CD14-positive monocyte (primary cell): ENCODE measurements at regions not wholly inside any gene's neighbourhood (a gene's known extent, or its start where the extent isn't known, plus 50 kb on each side); places are given as distances from the start of the nearest gene placed in this dataset.

ENCODE experiments used
- DNase-seq, 3 donors: peaks; one replicate each; pipeline ENCODE4 v3.0.0-alpha.2; 2011 to 2022
- H2AFZ ChIP-seq: 2 replicates; pipeline ENCODE4 v1.6.0; 2012; ENCODE audit warnings: mild to moderate bottlenecking, low read depth, low read length, inconsistent platforms; ENCODE audit not compliant: insufficient read depth, poor library complexity, severe bottlenecking
- H3K27ac ChIP-seq, 2 donors: 1 replicate in 1 of 2; 2 replicates in 1 of 2; pipeline ENCODE4 v1.5.1; 2012 to 2013; ENCODE audit warnings: low read length in 2 of 2, control low read depth in 1 of 2, inconsistent platforms in 1 of 2, low read depth in 1 of 2, mild to moderate bottlenecking in 1 of 2
- H3K27me3 ChIP-seq, 2 donors: one replicate each; pipeline versions ENCODE4 v1.6.0 to v1.6.1; 2011 to 2013; ENCODE audit warnings: low read length in 2 of 2; ENCODE audit not compliant: control insufficient read depth in 2 of 2, insufficient read depth in 2 of 2
- H3K36me3 ChIP-seq, 2 donors: replicated peaks in 1 of 2; 1 replicate in 1 of 2; 2 replicates in 1 of 2; pipeline versions ENCODE4 v1.5.1 to v1.6.1; 2012 to 2013; ENCODE audit warnings: low read length in 2 of 2, control low read depth in 1 of 2, inconsistent platforms in 1 of 2, mild to moderate bottlenecking in 1 of 2; ENCODE audit not compliant: insufficient read depth in 2 of 2, control insufficient read depth in 1 of 2
- H3K4me1 ChIP-seq, 2 donors: 1 replicate in 1 of 2; 2 replicates in 1 of 2; pipeline versions ENCODE4 v1.5.1 to v1.6.1; 2012 to 2013; ENCODE audit warnings: low read length in 2 of 2, control low read depth in 1 of 2, inconsistent platforms in 1 of 2, mild to moderate bottlenecking in 1 of 2, moderate library complexity in 1 of 2; ENCODE audit not compliant: insufficient read depth in 2 of 2, control insufficient read depth in 1 of 2
- H3K4me2 ChIP-seq: replicated peaks from 2 replicates; pipeline ENCODE3; 2012; ENCODE audit warnings: low read length, moderate library complexity, mild to moderate bottlenecking; ENCODE audit not compliant: poor library complexity, severe bottlenecking; ENCODE audit errors: extremely low read depth
- H3K4me3 ChIP-seq, 3 experiments: fragments of 200-600 bp in 1 of 3; sonication (generic) in 1 of 3; replicated peaks in 1 of 3; 1 replicate in 2 of 3; 2 replicates in 1 of 3; pipeline ENCODE4 v1.5.1; 2011 to 2013; ENCODE audit warnings: low read length in 3 of 3, mild to moderate bottlenecking in 3 of 3, control low read depth in 2 of 3, low read depth in 2 of 3, inconsistent platforms in 1 of 3, moderate library complexity in 1 of 3
- H3K79me2 ChIP-seq: 2 replicates; pipeline ENCODE4 v1.6.0; 2012; ENCODE audit warnings: mild to moderate bottlenecking, control low read depth, inconsistent platforms, low read length, moderate library complexity; ENCODE audit not compliant: insufficient read depth
- H3K9ac ChIP-seq: 2 replicates; pipeline ENCODE4 v1.6.0; 2017; ENCODE audit warnings: low read length, mild to moderate bottlenecking; ENCODE audit not compliant: insufficient read depth, poor library complexity, severe bottlenecking
- H3K9me3 ChIP-seq, 2 donors: replicated peaks in 1 of 2; 1 replicate in 1 of 2; 2 replicates in 1 of 2; pipeline versions ENCODE4 v1.5.1 to v1.6.1; 2012 to 2013; ENCODE audit warnings: low read length in 2 of 2, control low read depth in 1 of 2; ENCODE audit not compliant: control insufficient read depth in 1 of 2, insufficient read depth in 1 of 2
- H4K20me1 ChIP-seq: 2 replicates; pipeline ENCODE4 v1.6.0; 2012; ENCODE audit warnings: mild to moderate bottlenecking, low read length, control low read depth, moderate library complexity; ENCODE audit not compliant: insufficient read depth
- H3K27ac Mint-ChIP-seq, 7 donors: one replicate each; pipeline ENCODE4 v1.8.0; 2020; ENCODE audit warnings: mild to moderate bottlenecking in 7 of 7, mixed read lengths in 7 of 7, moderate library complexity in 6 of 7, inconsistent platforms in 2 of 7
- H3K27me3 Mint-ChIP-seq, 3 donors: one replicate each; pipeline ENCODE4 v1.8.0; 2021 to 2022; ENCODE audit warnings: low read depth in 3 of 3, mild to moderate bottlenecking in 3 of 3, mixed read lengths in 3 of 3, moderate library complexity in 3 of 3, inconsistent platforms in 1 of 3
- H3K36me3 Mint-ChIP-seq, 2 donors: one replicate each; pipeline ENCODE4 v1.8.0; 2020; ENCODE audit warnings: mixed read lengths in 2 of 2, inconsistent platforms in 1 of 2, mild to moderate bottlenecking in 1 of 2
- H3K4me1 Mint-ChIP-seq: one replicate; pipeline ENCODE4 v1.8.0; 2020; ENCODE audit warnings: mild to moderate bottlenecking, mixed read lengths
- H3K4me3 Mint-ChIP-seq, 2 donors: one replicate each; pipeline ENCODE4 v1.8.0; 2020; ENCODE audit warnings: mild to moderate bottlenecking in 2 of 2, mixed read lengths in 2 of 2, moderate library complexity in 1 of 2
- H3K9me3 Mint-ChIP-seq, 7 donors: one replicate each; pipeline ENCODE4 v1.8.0; 2020 to 2022; ENCODE audit warnings: mixed read lengths in 7 of 7, mild to moderate bottlenecking in 6 of 7, moderate library complexity in 6 of 7, inconsistent platforms in 2 of 7
- CTCF ChIP-seq: fragments of 200-600 bp; IDR thresholded peaks from one replicate; pipeline ENCODE4 v1.8.0; 2022; ENCODE audit warnings: antibody characterized with exemption, mild to moderate bottlenecking
- WGBS: methylation state at CpG from one replicate; pipeline ENCODE4 v1.1.5; 2013; ENCODE audit warnings: missing lambda C conversion rate; ENCODE audit not compliant: insufficient coverage; 5-methylcytosine and 5-hydroxymethylcytosine counted together
- intact Hi-C, 2 donors: fragments of 100-400 bp; cut with micrococcal nuclease; formaldehyde crosslinking; loops; one replicate each; pipeline versions ENCODE4 v1.15.0 to v1.15.1; 2023

GRCh38 chr2:83994633-83995179 lies 464.4 kb downstream of the SUCLG1 start:
- Mint-ChIP-seq H3K27ac (no peak overlapping the region), H3K4me1 (no peaks in the 10 kb centered on the region), H3K9me3 (peaks cover 0 to 3% (median 2%) of the 10 kb centered on the region in 7 donors), H3K4me3 (no peak overlapping the region), H3K27me3 (no peaks in the 10 kb centered on the region), H3K36me3 (no peaks in the 10 kb centered on the region)
- H3K27ac ChIP-seq: no peak overlapping the region
- no peak overlapping the region for H3K9ac ChIP-seq
- WGBS: no CpG with 5 or more reads among the region's 2 CpGs
- H3K36me3 ChIP-seq: no peaks in the 10 kb centered on the region
- DNase-seq: no peak
- H3K4me2 ChIP-seq: no peak overlapping the region
- no peaks in the 10 kb centered on the region for H3K27me3 ChIP-seq
- no peak overlapping the region for H3K4me3 ChIP-seq
- no peaks in the 10 kb centered on the region for H4K20me1 ChIP-seq
- no peaks in the 10 kb centered on the region for H3K79me2 ChIP-seq
- intact Hi-C loops: no loop called here
- no peaks in the 10 kb centered on the region for H3K9me3 ChIP-seq
- H2AFZ ChIP-seq: no peak overlapping the region
- TF ChIP-seq CTCF: no peak
- no peaks in the 10 kb centered on the region for H3K4me1 ChIP-seq

GRCh38 chr2:83993873-83994632 lies 465.0 kb downstream of the SUCLG1 start:
- Mint-ChIP-seq H3K27me3 (no peaks in the 10 kb centered on the region), H3K4me1 (no peaks in the 10 kb centered on the region), H3K9me3 (peaks cover 0 to 3% (median 2%) of the 10 kb centered on the region in 7 donors), H3K36me3 (no peaks in the 10 kb centered on the region), H3K27ac (no peak overlapping the region), H3K4me3 (no peak overlapping the region)
- Histone ChIP-seq H3K36me3 (no peaks in the 10 kb centered on the region), H3K4me1 (no peaks in the 10 kb centered on the region), H3K9ac (no peak overlapping the region), H3K9me3 (no peaks in the 10 kb centered on the region), H3K4me2 (no peak overlapping the region), H3K27ac (no peak overlapping the region), H3K27me3 (no peaks in the 10 kb centered on the region), H3K4me3 (no peak overlapping the region), H4K20me1 (no peaks in the 10 kb centered on the region), H3K79me2 (no peaks in the 10 kb centered on the region), H2AFZ (no peak overlapping the region)
- intact Hi-C loops: no loop called here
- no peak for DNase-seq
- no peak for TF ChIP-seq CTCF
- 83% methylated on average over 1 of the region's 1 CpG for WGBS
